Heart right ventricle (tissue), 16 donors: ENCODE measurements at regions not wholly inside any gene's neighbourhood (a gene's known extent, or its start where the extent isn't known, plus 50 kb on each side); places are given as distances from the start of the nearest gene placed in this dataset.

ENCODE experiments used
- ATAC-seq, 8 donors: fragments of 200-7000 bp; cut with Tn5 transposase; one replicate each; pipeline ENCODE4 v1.9.1; 2020; ENCODE audit warnings: mild to moderate bottlenecking in 8 of 8, moderate library complexity in 8 of 8, moderate number of reproducible peaks in 1 of 8
- DNase-seq, 2 donors: peaks; one replicate each; pipeline ENCODE4 v3.0.0-alpha.2; 2020
- H3K27ac ChIP-seq, 10 donors: fragments of 200-600 bp; sonication (generic) in 2 of 10; one replicate each; pipeline versions ENCODE4 v1.5.0 to v1.8.0; 2020 to 2022; ENCODE audit warnings: mild to moderate bottlenecking in 3 of 10
- H3K27me3 ChIP-seq, 7 donors: fragments of 200-600 bp; one replicate each; pipeline ENCODE4 v1.8.0; 2021 to 2022; ENCODE audit warnings: mild to moderate bottlenecking in 2 of 7
- H3K36me3 ChIP-seq, 9 donors: fragments of 200-600 bp; sonication (generic) in 1 of 9; one replicate each; pipeline versions ENCODE4 v1.5.0 to v1.8.0; 2020 to 2022; ENCODE audit warnings: mild to moderate bottlenecking in 2 of 9
- H3K4me1 ChIP-seq, 9 donors: fragments of 200-600 bp; sonication (generic) in 1 of 9; one replicate each; pipeline versions ENCODE4 v1.5.0 to v1.8.0; 2020 to 2022; ENCODE audit warnings: mild to moderate bottlenecking in 4 of 9
- H3K4me3 ChIP-seq, 10 donors: fragments of 200-600 bp; sonication (generic) in 2 of 10; one replicate each; pipeline versions ENCODE4 v1.5.0 to v1.8.0; 2020 to 2022; ENCODE audit warnings: mild to moderate bottlenecking in 7 of 10, moderate library complexity in 2 of 10
- H3K9me3 ChIP-seq, 11 donors: fragments of 200-600 bp in 10 of 11; sonication (generic) in 2 of 11; one replicate each; pipeline versions ENCODE4 v1.5.0 to v1.8.0; 2013 to 2022; ENCODE audit warnings: mild to moderate bottlenecking in 2 of 11, control low read depth in 1 of 11, moderate library complexity in 1 of 11
- CTCF ChIP-seq, 9 donors: fragments of 200-600 bp; sonication (generic) in 2 of 9; IDR thresholded peaks; one replicate each; pipeline versions ENCODE4 v1.5.0 to v1.8.0; 2021 to 2022; ENCODE audit warnings: antibody characterized with exemption in 9 of 9, mild to moderate bottlenecking in 5 of 9, moderate library complexity in 1 of 9
- WGBS, 2 donors: extraction: QIAGEN DNeasy Blood & Tissue Kit; methylation state at CpG; one replicate each; pipeline ENCODE4 v1.1.7; 2013; ENCODE audit warnings: inconsistent platforms in 1 of 2; 5-methylcytosine and 5-hydroxymethylcytosine counted together
- intact Hi-C, 10 donors: fragments of 100-400 bp; cut with DNase I; formaldehyde crosslinking; loops; one replicate each; pipeline versions ENCODE4 v1.11.1 to v1.14.2; 2022
- donor health status: Arrhythmogenic right ventricular cardiomyopathy.
- donor health status: ischemic (EF 13 %, LVEDD 7.1; RV severe dilation, severe dysfunction).
- donor health status: healthy with polysubstance abuse.
- donor health status: DM: no; HTN: yes; CAD: no.
- donor health status: DM: no; HTN: no; CAD: no.
- donor health status: ischemic (EF 25% LVEDD 6.9; RV normal size, moderate dysfunction).
- donor health status: ischemic (EF 25% LVEDD 5.7; RV mildly dilated, moderate dysfunction).
- donor health status: healthy.
- donor health status: DM: yes; HTN: yes; CAD: no.
- donor health status: Ischemic cardiomyopathy.
- donor health status: ischemic (EF 35%, LVEDD 5.7; RV mildly dilated, moderate dysfunction).
- donor health status: nonischemic (EF 11% LVEDD 7.7; RV severe dilation, severe dysfunction).
- donor health status: DM: yes; HTN: yes; CAD: no.
- donor health status: PGD.
- donor health status: ischemic (EF 29% LVEDD 5.4; RV normal size, mild dysfunction).
- donor health status: nonischemic (EF 23%, LVEDD 6.1; RV moderate dilation, normal function).

- H3K4me3 ChIP-seq = no peak overlapping the region
- WGBS, 2 donors = 95 to 98% methylated on average over 1 of the region's 1 CpG
- no peaks in the 10 kb centered on the region for H3K27me3 ChIP-seq
- TF ChIP-seq CTCF (IDR thresholded peaks at IDR 0.05) = no peak
- no peak overlapping the region for H3K27ac ChIP-seq
- no peak for ATAC-seq
- no peak for DNase-seq
- intact Hi-C loops = no loop called here
- no peaks in the 10 kb centered on the region for H3K9me3 ChIP-seq
- no peaks in the 10 kb centered on the region for H3K36me3 ChIP-seq
- H3K4me1 ChIP-seq = peaks cover 0 to 7% (median 0%) of the 10 kb centered on the region in 9 donors
Observed at GRCh38 chr7:116142374-116142773, 68.0 kb upstream of the TES start.

GRCh38 chr7:116142850-116143249, 67.5 kb upstream of the TES start:
- intact Hi-C loops = no loop called here
- no peak overlapping the region for H3K27ac ChIP-seq
- WGBS, 2 donors = 51 to 62% methylated on average over 6 of the region's 6 CpGs
- H3K36me3 ChIP-seq = no peaks in the 10 kb centered on the region
- no peak overlapping the region for H3K4me3 ChIP-seq
- ATAC-seq (no peak), DNase-seq (no peak)
- no peaks in the 10 kb centered on the region for H3K9me3 ChIP-seq
- H3K27me3 ChIP-seq = no peaks in the 10 kb centered on the region
- no peak for TF ChIP-seq CTCF (IDR thresholded peaks at IDR 0.05)
- H3K4me1 ChIP-seq = peaks cover 0 to 7% (median 0%) of the 10 kb centered on the region in 9 donors

- peaks cover 0 to 5% (median 0%) of the 10 kb centered on the region in 9 donors for H3K4me1 ChIP-seq
- H3K4me3 ChIP-seq = no peak overlapping the region
- H3K36me3 ChIP-seq = no peaks in the 10 kb centered on the region
- no peaks in the 10 kb centered on the region for H3K9me3 ChIP-seq
- no peaks in the 10 kb centered on the region for H3K27me3 ChIP-seq
- H3K27ac ChIP-seq = no peak overlapping the region
- DNase-seq (no peak), ATAC-seq (no peak)
- no peak for TF ChIP-seq CTCF (IDR thresholded peaks at IDR 0.05)
- WGBS, 2 donors = 44 to 46% methylated on average over 2 of the region's 2 CpGs
- intact Hi-C loops = no loop called here
Observed at GRCh38 chr7:116145245-116145852, 65.0 kb upstream of the TES start.

GRCh38 chr7:116148108-116148507, 62.2 kb upstream of the TES start:
- Histone ChIP-seq H3K9me3 (no peaks in the 10 kb centered on the region), H3K27me3 (no peaks in the 10 kb centered on the region), H3K4me1 (peaks cover 0 to 7% (median 0%) of the 10 kb centered on the region in 9 donors), H3K36me3 (no peaks in the 10 kb centered on the region), H3K27ac (no peak overlapping the region), H3K4me3 (no peak overlapping the region)
- DNase-seq (no peak), ATAC-seq (peak in 1 of 8 donors; percentile 33)
- WGBS, 2 donors = 38 to 46% methylated on average over 3 of the region's 3 CpGs
- no peak for TF ChIP-seq CTCF (IDR thresholded peaks at IDR 0.05)
- intact Hi-C loops = no loop called here
